HPDE6-E6E7 (cell line): ENCODE measurements at regions not wholly inside any gene's neighbourhood (a gene's known extent, or its start where the extent isn't known, plus 50 kb on each side); places are given as distances from the start of the nearest gene placed in this dataset.
"Not testable (repeated sequence)": the region's sequence is repeated elsewhere in the genome, so short reads cannot be mapped to it uniquely, and the experiment has no call there.

Source experiments
- DNase-seq: peaks from one replicate; pipeline ENCODE4 v3.0.0; 2011; ENCODE audit warnings: missing footprints; ENCODE audit errors: extremely low spot score

DNA sequence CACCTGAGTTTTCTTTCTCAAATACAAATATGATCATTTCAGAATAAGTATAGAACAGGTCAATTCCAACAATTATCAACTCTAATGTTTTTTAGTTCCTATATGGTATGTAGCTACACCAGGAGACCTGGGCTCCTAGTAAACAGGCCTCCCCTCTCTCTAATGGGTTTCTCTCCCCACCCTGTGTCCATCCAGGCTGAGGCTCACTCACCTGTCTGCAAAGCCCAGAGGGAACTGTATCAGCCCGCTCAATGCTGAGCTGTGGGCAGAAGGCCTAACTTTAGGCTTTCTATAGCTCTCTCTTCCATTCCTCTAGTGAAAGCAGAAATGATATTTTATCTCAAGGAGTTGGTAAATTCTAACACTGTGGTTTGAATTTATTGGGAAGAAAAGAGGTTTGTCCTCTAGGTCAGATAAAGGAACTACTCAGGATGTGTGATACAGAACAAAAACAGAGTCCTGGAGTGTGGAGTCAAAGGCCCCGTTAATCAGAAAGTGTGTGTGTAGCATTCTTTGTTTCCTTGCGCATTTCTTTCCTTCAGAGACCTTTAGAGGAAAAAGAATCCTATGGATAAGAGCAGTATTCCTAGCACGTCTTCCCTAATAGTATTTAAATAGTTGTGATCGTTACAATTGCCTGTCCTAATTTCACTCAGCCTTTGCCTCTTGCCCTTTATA is 408.9 kb downstream of the PYDC2 start:
- DNase-seq, result no peak

DNA sequence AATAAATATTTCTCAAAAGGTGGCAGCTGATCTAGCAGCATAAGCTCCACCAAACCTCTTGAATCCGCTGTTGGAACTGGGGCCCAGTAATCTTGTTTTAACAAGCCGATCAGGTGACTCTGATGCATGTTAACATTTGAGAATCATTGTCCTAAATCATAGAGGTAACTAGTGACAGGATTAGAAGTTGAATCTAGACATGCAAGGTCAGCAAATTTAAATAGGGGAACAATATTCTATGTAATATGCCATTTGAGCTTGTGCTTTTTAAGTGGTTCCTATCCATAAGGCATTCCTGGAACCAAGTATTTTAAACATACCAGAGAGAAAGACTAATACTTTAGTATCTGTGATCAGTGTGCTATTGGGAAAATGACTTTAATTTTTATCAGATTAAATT is 412.8 kb downstream of the PYDC2 start:
- DNase-seq, result no peak

DNA sequence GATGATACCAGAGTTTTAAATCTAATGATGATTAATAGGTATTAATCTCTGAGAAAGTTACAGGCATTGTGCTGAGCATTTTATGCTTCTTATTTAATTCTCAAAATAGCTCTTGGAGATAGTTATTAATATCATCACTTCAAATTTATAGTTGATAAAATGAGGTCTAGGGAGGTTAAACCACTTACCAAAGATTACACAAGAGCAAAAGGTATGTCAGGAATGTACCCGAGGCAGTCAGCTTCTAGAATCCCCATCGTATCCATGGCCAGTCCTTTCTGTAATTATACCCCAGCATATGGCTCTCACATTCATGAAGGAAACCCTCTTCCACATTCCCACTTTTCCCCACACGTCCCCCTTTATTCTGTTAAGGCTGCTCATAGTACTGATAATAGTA is 421.3 kb downstream of the PYDC2 start:
- DNase-seq, result no peak

DNA sequence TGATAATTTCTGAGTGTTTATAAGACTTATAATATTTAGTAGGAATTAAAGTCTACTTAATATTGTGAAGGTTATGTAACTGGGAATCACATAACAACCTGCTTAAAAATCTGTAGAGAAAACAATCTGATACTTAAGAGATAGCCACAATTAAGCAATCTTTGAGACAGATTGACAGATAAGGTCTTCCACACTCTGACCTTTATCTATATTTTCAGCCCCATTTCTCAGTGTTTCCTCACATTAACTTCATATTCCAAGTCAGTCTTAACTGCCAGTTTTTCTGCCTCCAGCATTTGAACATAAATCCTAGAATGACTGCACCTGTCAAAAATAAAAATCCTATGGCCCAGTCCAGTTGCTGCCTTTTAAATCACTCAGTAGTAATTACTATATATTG is 423.2 kb downstream of the PYDC2 start:
- DNase-seq, result no peak

DNA sequence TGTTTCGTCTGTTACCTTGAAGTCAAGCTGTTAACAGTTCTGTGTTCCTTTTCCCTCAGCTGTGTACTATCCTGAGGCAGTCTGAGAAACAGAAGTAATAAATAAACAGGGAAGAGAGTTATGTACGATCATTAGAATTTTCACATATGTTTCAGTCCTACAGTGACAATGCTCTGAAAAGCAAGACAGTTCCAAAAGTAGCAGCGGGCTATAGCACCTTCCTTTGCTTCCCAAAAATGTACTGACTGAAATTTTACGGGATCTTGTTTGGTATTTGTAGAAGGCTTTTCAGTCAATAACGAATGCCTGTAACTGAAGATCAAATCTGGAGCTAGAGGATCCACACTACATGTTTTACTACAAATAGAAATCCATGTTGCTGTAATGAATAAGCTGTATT is 428.1 kb downstream of the PYDC2 start:
- DNase-seq, result no peak

DNA sequence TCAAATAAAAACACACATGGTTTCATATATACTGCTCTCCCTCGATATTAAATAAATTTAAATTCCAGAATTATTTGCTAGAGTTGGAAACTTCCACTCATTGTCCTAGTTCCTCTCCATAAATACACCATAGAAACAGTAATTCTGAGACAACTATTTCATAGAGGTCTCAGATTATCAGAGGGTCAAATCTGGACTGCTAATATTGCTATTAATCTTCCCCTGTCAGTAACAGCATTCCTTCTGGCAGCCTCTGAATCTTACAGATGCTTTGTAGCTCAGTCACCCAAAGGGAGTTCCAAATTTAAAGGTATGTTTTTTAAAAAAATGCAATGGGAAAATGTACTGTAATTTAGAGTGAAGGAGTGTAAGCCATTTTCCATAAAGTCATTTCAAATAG is 428.8 kb downstream of the PYDC2 start:
- DNase-seq, result no peak

DNA sequence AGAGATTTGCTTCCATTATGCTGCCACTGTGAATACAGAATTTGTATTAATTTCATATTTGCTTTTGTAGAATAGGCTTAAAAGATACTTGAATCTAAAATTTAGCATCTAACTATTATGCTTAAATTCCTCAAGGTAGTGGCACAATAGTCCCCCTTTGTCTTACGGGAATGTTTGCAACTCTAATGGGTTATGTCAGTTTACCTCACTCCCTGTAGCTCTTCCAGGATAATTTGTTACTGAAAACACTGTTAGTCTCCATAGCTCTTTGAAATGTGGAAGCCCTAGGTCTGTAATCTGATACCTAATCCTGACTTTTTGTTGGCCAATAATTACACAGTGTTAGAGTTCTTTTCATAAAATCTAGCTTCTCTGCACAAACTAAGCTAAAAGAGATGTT is 433.4 kb downstream of the PYDC2 start:
- DNase-seq, result no peak

DNA sequence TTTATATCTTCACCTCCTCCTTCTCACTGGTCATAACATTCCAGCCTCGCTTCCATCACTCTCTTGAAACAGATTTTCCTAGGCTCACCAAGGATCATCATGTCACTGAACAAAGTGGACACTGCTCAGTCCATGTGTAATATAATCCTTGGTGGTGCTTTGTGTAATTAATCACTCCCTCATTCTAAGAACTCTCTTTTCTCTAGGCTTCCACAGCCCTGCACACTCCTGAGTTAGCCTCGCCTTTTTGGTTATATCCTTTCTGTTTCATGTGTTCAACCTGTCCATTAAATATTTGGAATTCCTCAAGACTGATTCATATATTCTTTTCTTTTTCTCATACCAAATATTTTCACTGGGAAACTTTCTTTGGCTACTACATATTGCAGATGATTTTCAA is 440.8 kb downstream of the PYDC2 start:
- DNase-seq, result no peak

DNA sequence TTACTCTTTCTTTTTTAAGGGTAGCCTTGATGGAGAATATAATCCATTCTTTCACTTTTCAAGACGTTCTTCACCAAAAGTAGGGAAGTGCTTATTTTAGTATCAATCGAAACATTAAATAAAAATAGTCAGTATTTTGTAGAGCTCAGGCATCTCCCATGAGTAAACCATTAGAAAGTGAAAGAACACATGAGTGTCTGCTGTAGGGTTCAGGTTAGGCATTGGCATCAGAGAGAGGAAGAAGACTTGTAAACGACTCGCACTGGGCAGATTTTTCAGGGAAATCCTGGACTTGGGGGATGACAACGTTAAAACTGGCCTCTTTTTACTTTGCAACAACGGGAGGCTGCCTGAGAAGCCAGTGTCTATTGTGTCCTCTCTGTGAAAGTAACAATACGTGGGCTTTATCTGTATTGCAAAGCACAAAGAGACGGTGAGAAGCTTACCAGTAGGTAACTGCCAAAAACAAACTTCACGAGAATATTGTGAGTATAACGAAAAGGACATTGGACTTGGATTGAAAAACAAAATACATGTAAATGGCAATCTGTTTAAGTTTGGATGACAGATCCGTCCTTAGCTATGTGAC is 451.7 kb downstream of the PYDC2 start:
- DNase-seq, result no peak

DNA sequence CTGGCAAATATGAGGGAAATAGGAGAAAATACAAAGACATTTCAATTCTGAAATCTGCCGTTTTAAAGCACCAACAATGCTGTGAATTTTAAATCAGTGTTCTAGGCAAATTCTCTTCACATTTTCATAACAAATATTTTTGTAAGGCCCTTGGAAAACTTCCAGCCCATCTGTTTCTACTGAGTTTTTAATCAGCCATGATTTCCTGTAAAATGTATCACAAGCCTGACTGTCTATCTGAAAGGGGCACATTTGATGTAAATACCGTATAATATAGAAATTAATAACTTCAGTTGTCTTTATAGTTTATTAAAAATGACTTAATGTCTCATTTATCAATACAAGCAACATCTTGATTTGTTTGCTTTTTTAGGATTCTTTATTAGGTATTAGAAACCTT is 454.7 kb downstream of the PYDC2 start:
- DNase-seq, result no peak

DNA sequence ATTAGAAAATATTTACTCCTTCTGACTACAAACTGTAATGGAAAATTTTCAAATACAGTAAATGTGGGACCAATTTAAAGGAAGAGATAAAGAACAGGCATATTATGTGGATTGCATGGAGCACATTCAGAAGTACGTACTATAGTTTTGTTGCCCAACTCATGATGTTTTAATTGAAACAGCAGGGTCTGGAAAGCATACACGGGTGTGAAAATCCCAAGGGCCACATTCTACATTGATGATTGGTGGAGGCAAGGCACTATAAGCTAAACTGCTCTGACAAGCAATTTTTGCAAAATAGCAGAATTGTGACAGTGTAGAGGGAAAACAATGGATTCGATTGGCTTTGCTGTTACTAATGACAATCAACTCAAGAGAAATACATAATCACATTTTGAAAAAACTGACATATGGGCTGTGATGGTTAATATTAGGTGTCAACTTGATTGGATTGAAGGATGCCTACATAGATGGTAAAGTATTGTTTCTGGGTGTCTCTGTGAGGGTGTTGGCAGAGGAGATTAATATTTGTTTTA is 458.6 kb downstream of the PYDC2 start:
- DNase-seq, result no peak

DNA sequence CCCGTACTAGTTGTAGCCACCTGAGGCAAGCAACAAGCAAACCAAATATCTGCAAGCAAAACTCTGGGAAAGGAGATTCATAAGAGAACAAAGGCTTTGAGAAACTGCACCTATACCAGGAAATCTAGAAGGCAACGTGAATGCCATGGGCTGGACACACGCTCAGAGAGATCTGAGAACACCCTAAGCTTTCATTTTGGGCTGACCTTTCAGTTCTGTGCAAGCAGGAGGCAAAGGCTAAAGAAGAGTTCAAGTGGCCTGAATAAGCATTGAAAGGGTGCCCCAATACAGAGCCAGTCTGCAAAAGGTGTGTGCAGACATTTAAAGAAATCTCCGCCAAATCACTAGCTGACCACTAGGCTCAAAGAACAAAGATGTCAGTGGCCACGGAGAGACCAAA is 461.6 kb downstream of the PYDC2 start:
- DNase-seq, result no peak

DNA sequence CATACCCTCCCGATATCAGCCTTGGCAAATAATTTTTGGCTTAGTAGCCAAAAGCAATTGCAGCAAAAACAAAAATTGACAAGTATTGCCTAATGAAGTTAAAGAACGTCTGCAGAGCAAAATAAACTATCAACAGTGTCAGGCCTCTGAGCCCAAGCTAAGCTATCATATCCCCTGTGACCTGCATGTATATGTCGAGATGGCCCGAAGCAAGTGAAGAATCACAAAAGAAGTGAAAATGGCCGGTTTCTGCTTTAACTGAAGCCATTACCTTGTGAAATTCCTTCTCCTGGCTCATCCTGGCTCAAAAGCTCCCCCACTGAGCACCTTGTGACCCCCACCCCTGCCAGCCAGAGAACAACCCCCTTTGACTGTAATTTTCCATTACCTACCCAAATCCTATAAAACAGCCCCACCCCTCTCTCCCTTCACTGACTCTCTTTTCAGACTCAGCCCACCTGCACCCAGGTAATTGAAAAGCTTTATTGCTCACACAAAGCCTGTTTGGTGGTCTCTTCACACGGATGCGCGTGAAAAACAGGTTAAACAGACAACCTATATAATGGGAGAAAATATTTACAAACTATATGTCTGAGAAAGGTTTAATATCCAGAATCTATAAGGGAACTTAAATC is 466.3 kb downstream of the PYDC2 start:
- not testable (repeated sequence) for DNase-seq

DNA sequence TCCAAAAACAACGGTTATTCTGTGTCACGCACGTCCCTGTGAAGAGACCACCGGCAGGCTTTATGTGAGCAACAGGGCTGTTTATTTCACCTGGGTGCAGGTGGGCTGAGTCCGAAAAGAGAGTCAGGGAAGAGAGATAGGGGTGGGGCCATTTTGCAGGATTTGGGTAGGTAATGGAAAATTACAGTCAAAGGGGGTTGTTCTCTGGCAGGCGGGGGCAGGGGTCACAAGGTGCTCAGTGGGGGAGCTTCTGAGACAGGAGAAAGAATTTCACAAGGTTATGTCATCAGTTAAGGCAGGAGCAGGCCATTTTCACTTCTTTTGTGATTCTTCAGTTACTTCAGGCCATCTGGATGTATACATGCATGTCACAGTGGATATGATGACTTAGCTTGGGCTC is 467.0 kb downstream of the PYDC2 start:
- DNase-seq, result not testable (repeated sequence)

DNA sequence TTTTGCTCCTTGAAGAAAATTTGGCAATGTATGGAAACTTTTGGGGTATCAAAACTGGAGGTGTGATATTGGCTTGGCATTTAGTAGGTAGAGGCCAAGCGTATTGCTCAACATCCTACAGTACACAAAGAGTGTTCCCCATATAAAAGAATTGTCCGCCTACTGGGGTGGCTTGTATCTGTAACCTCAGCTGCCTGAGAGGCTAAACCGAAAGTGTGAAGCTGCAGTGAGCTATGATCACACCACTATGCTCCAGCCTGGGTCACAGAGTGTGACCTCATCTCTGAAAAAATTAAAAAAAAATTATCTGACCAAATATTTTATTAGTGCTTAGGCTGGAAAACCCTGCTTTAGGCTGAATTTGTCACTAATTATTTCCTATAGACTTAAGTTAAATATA is 483.9 kb downstream of the PYDC2 start:
- DNase-seq, result no peak

DNA sequence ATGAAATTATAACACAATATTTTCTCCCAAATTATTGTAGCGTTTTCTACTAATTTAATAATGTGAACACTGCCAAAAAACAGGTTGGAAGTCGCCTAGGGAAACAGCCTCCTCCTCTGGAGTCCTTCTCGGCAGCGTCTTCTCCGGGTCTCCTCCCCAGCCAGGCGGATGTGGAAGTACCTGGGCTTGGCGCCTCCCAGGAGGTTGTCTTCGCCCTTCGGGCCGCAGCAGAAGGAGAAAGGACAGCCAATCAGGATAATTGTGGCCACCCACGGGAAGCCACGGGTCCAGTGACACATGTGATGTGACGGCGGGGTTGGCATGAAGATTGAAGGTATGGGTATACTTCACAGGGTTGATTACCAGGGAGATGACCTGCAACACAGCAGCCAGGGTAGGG is 491.2 kb downstream of the PYDC2 start:
- no peak for DNase-seq

DNA sequence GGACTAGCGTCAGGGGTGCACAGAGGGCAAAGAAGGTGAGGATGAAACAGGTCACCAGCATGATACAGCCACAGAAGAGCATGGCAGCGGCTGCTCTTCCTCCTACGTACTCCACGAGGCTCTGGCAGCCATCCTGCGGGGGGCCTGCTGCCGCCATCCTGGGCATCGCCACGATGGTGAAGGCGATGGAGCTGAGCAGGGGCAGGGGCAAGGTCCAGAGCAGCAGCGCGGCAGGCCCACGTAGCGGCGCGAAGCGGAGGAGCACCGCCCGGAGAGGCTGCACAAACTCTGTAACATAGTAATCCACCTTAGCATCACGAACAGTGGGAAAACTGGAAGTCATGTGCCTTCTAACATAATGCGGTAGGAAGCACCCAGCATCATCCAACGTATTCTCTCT is 491.6 kb downstream of the PYDC2 start:
- DNase-seq, result no peak

DNA sequence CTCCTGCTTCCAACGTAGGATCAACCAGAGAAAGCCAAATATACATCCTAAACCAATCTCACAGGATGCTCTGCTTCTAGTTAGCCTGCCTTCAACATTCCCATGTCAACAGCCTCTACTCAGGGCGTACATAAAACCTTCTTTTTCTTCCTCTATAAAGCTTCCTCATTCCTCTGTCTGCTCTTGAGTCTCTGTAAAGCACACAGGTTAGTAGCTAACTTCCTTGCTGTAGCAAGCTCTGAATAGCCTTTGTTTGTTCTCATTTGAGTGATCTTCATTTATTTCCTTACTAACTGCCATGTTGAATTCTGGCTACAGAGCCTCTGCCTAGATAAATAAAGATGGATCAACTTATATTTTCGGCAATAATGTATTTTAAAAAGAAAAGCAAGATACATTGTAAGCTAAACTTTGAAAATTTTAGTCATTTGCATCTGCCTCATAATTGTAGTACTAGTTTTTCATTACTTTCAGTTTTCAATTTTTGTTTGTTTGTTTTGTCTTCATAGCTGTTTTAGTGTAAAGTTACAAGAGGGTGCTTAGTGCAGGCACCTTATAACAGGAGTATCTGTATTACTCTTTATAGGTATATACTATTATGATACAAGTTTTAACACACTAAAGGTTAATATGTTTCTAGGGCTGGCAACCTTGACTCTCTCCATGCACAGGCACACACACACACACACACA is 498.2 kb downstream of the PYDC2 start:
- DNase-seq, result no peak

DNA sequence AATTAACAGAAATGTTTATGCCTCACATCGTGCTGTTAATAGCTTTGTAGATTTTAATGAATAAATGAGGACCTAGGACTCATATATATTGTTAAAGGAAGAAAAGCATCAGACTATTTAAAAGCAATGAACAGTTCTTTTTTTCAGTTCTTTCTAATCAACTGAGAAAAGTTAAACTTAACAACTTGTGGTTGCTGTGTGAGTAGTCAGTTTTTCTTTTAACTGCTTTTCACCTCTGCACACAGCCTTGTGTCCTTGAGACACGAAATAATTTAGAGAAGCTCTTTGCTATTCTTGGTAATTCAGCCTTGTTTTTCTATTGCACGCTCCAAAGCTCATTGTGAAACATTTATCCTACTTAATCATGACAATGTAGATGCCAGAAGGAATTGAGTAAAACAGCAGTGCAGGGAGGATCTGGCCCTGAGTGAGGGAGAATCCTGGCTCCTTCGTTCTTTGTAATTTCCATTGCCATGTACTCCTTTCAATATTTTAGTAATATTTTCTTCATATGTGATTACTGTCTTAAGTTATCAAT is 499.0 kb downstream of the PYDC2 start:
- no peak for DNase-seq

DNA sequence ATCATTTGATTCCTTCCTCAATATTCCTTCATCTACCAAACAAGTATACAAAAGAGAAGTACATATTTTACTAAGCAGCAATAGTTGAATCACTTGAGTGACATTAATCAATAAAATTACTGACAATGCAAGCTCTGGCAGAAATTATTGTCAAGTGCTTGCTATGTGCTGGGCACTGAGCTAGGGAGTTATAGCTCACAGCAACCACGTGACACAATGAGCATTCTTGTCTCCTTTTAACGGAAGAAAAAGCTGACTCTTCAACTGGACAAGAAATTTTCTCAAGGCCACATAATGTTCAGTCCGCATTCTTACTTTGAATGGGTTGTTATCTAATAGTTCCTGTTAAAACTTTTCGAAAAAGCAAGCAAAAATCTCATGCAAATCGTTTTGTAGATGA is 500.1 kb downstream of the PYDC2 start:
- no peak for DNase-seq

DNA sequence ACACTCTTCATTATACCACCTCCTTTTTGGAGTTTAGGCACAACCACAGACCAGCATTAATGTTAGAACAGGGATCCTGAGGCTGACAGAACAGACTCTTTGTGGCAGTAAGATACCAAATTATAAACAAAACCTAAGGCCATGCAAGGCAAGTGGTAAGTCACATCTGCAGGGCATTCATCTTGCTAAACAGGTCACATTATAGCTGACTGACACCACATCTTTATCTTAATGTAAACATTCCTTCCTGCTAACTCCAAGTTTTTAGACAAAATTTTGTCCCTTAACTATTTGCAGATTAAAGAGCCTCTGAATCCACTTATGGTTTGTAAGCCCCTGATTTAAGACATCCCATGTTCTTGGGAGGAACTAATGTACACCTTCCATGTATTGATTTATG is 500.6 kb downstream of the PYDC2 start:
- DNase-seq, result no peak

DNA sequence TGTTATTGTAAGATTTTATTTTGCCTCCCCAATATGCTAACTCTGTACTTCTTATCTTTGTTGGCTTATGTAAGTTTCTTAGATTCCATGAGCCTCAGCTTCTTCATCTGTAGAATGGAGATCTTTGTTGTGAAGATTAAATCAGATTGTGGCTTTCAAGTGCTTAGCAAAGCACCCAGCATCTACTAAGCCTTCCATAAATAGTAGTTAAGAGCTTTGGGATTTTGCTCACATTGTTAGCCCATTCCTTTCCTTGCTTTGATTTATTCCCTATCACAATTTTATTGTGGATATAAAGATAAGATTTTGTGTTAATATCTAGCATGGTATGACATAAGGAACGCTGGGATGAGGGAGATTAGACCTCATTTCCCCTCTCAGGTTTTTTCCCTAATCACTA is 501.4 kb downstream of the PYDC2 start:
- no peak for DNase-seq
